D341Med (cell line): ENCODE measurements at regions not wholly inside any gene's neighbourhood (a gene's known extent, or its start where the extent isn't known, plus 50 kb on each side); places are given as distances from the start of the nearest gene placed in this dataset.
A peak's percentile ranks its signal among the peaks of the same experiment; 100 is the strongest.
"Not testable (repeated sequence)": the region's sequence is repeated elsewhere in the genome, so short reads cannot be mapped to it uniquely, and the experiment has no call there.

Experiments used
- DNase-seq: peaks from one replicate; pipeline ENCODE4 v3.0.0; 2012; ENCODE audit warnings: low spot score

GRCh38 chrX:85808217-85808616, 239.1 kb downstream of the CHM start:
- DNase-seq, result no peak

- DNase-seq, result not testable (repeated sequence)
These were observed 275.0 kb downstream of the CHM start for GRCh38 chrX:85772391-85772790.

GRCh38 chrX:85765651-85766050, 281.7 kb downstream of the CHM start:
- DNase-seq, result no peak

- DNase-seq, result not testable (repeated sequence)
These were observed 324.3 kb downstream of the CHM start for GRCh38 chrX:85723025-85723424.

- DNase-seq, result not testable (repeated sequence)
These were observed 323.8 kb upstream of the POF1B start for GRCh38 chrX:85703233-85703632.

GRCh38 chrX:85698921-85699320, 319.5 kb upstream of the POF1B start:
- no peak for DNase-seq

- no peak for DNase-seq
These were observed 306.4 kb upstream of the POF1B start for GRCh38 chrX:85685843-85686242.

- DNase-seq, result no peak
These were observed 287.0 kb upstream of the POF1B start for GRCh38 chrX:85666471-85666870.

- DNase-seq, result not testable (repeated sequence)
These were observed 284.5 kb upstream of the POF1B start for GRCh38 chrX:85663970-85664369.

GRCh38 chrX:85630901-85631300, 251.4 kb upstream of the POF1B start:
- DNase-seq, result no peak

GRCh38 chrX:85627363-85627762, 247.9 kb upstream of the POF1B start:
- DNase-seq, result no peak

GRCh38 chrX:85622635-85623034, 243.2 kb upstream of the POF1B start:
- no peak for DNase-seq

- no peak for DNase-seq
These were observed 241.0 kb upstream of the POF1B start for GRCh38 chrX:85620466-85620865.

GRCh38 chrX:85619962-85620361, 240.5 kb upstream of the POF1B start:
- DNase-seq, result no peak

- no peak for DNase-seq
These were observed 232.5 kb upstream of the POF1B start for GRCh38 chrX:85611926-85612325.

GRCh38 chrX:85592980-85593379, 213.5 kb upstream of the POF1B start:
- DNase-seq, result no peak

GRCh38 chrX:85591536-85591935, 212.1 kb upstream of the POF1B start:
- DNase-seq, result no peak

- DNase-seq, result no peak
These were observed 211.2 kb upstream of the POF1B start for GRCh38 chrX:85590638-85591037.

- DNase-seq, result no peak
These were observed 194.3 kb upstream of the POF1B start for GRCh38 chrX:85573801-85574200.

GRCh38 chrX:85570496-85570895, 191.0 kb upstream of the POF1B start:
- no peak for DNase-seq

GRCh38 chrX:85569686-85570085, 190.2 kb upstream of the POF1B start:
- DNase-seq, result no peak

GRCh38 chrX:85569096-85569495, 189.6 kb upstream of the POF1B start:
- no peak for DNase-seq

- peak; percentile 9 for DNase-seq
These were observed 181.8 kb upstream of the POF1B start for GRCh38 chrX:85561231-85561630.

- no peak for DNase-seq
These were observed 165.1 kb upstream of the POF1B start for GRCh38 chrX:85544609-85545008.

GRCh38 chrX:85543866-85544265, 164.4 kb upstream of the POF1B start:
- no peak for DNase-seq
